HEK293T (cell line): ENCODE measurements at regions not wholly inside any gene's neighbourhood (a gene's known extent, or its start where the extent isn't known, plus 50 kb on each side); places are given as distances from the start of the nearest gene placed in this dataset.

Experiments used
- CTCF ChIA-PET: fragments of 350-600 bp; formaldehyde crosslinking; extraction: SDS; loops from one replicate; lab custom pipeline; 2021; ENCODE audit warnings: antibody characterized with exemption, inconsistent platforms; lab: Yijun Ruan, JAX
- POLR2A ChIA-PET: fragments of 350-600 bp; formaldehyde crosslinking; extraction: SDS; loops from one replicate; lab custom pipeline; 2020; ENCODE audit warnings: antibody characterized with exemption, inconsistent platforms; lab: Yijun Ruan, JAX
- DNase-seq: peaks from one replicate; pipeline ENCODE4 v3.0.0; 2012; ENCODE audit warnings: mixed read lengths; ENCODE audit errors: extremely low spot score
- ARNT ChIP-seq: fragments of 450-650 bp; IDR thresholded peaks from 2 replicates; pipeline ENCODE4 v1.6.1; 2017; ENCODE audit warnings: mild to moderate bottlenecking
- BHLHE40 ChIP-seq: fragments of 450-650 bp; IDR thresholded peaks from 2 replicates; pipeline ENCODE4 v1.6.1; 2016; ENCODE audit warnings: mild to moderate bottlenecking, moderate library complexity, borderline replicate concordance
- CTBP1 ChIP-seq: fragments of 450-650 bp; IDR thresholded peaks from 2 replicates; pipeline ENCODE4 v1.6.1; 2016; ENCODE audit warnings: borderline replicate concordance
- ELF4 ChIP-seq: fragments of 450-650 bp; IDR thresholded peaks from 2 replicates; pipeline ENCODE4 v1.6.1; 2017; ENCODE audit warnings: antibody characterized with exemption
- FOXA1 ChIP-seq: fragments of 450-650 bp; IDR thresholded peaks from 2 replicates; pipeline ENCODE4 v1.6.1; 2016; ENCODE audit warnings: mild to moderate bottlenecking
- FOXK2 ChIP-seq: fragments of 450-650 bp; IDR thresholded peaks from 2 replicates; pipeline ENCODE4 v1.6.1; 2016; ENCODE audit warnings: mild to moderate bottlenecking
- FOXM1 ChIP-seq: fragments of 450-650 bp; IDR thresholded peaks from 2 replicates; pipeline ENCODE4 v1.6.1; 2017; ENCODE audit warnings: mild to moderate bottlenecking, borderline replicate concordance
- HDGF ChIP-seq: fragments of 450-650 bp; IDR thresholded peaks from 2 replicates; pipeline ENCODE4 v1.6.1; 2017; ENCODE audit warnings: antibody characterized with exemption, borderline replicate concordance
- L3MBTL2 ChIP-seq: fragments of 450-650 bp; conservative IDR thresholded peaks from 2 replicates; pipeline ENCODE4 v1.6.1; 2016; ENCODE audit warnings: mild to moderate bottlenecking
- LEF1 ChIP-seq: fragments of 450-650 bp; IDR thresholded peaks from 2 replicates; pipeline ENCODE4 v1.6.1; 2017; ENCODE audit warnings: mild to moderate bottlenecking, borderline replicate concordance
- NFRKB ChIP-seq: fragments of 450-650 bp; IDR thresholded peaks from 2 replicates; pipeline ENCODE4 v1.6.1; 2016; ENCODE audit warnings: mild to moderate bottlenecking, moderate library complexity
- SP1 ChIP-seq: fragments of 450-650 bp; IDR thresholded peaks from 2 replicates; pipeline ENCODE4 v1.6.1; 2017
- SUZ12 ChIP-seq: fragments of 450-650 bp; IDR thresholded peaks from 2 replicates; pipeline ENCODE4 v1.6.1; 2016; ENCODE audit warnings: mild to moderate bottlenecking
- TARDBP ChIP-seq: fragments of 450-650 bp; IDR thresholded peaks from 2 replicates; pipeline ENCODE4 v1.6.1; 2016
- ZNF384 ChIP-seq: fragments of 450-650 bp; IDR thresholded peaks from 2 replicates; pipeline ENCODE4 v1.6.1; 2016
- TF ChIP-seq, protein P1 (sequence below): fragments of 450-650 bp; IDR thresholded peaks from 2 replicates; pipeline ENCODE4 v1.6.1; 2016

DNA sequence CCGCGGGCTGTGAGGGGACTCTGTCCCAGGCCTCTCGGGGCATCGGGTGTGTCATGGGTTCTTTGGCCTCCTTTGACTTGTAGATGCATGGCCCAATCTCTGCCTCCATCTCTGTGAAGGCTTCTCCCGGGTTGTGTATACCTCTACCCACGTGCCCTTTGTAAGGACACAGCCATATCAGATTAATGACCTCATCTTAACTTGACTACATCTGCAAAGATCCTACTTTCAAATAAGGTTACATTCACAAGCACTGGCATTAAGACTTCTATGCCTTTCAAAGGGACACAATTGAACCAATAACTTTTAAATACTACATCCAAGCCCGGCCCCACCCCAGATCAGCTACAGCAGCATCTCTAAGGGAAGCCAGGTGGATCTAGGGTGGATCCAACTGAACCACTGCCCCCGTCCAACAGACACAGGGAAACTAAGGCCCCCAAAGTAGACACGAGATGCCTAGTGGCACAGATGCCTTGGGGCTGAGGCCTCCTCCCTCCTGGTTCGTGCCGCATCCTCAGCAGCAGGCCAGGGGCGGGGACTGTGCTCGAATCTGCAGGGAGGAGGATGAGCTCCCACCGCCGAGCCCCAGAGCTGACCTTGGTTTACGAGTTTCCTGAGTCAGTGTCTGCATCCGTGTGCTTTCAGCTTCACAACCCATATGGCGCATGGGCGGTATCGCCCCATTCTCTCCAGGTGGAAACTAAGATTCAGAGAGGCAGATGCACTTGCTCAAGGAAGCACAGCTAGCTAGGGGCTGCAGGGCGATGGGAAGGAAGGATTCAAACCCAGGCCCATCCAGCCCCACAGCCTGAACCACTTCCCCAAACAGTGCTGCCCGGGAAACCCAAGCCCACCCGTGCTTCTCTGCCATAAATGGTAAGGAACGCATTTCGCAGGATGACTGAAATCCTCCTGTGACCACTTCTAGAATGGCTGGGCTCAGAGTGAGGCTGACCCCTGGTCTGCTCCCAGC, 353.3 kb downstream of the C16orf95 start:
- DNase-seq: no peak
- ChIA-PET POLR2A (no interaction called here), CTCF (no interaction called here)
- no peak for TF ChIP-seq HDGF
- TF ChIP-seq SP1: no peak
- TF ChIP-seq CTBP1: no peak
- no peak for TF ChIP-seq FOXA1

DNA sequence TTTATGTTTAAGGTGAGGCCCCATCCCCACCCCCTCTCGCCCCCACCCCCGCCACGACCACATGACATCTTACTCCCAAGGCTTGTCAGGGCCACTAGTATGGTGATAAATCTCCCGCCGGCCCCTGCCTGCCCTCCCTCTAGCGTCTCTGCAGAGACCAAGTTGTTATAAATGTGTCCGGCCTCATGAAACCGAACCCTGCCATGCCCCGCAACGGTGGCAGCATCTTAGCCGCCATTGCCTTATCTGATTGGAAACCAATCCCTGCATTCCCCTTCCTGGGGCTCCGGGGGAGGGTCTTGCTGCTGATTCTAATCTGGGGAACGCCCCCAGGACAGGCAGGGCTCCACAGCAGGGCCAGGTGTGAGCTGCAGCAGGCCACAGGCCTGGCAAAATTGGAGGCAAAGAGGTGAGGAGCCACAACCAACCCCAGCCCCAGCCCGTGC, 352.4 kb downstream of the C16orf95 start:
- ChIA-PET POLR2A (no interaction called here), CTCF (no interaction called here)
- TF ChIP-seq NFRKB: no peak
- TF ChIP-seq BHLHE40: no peak
- TF ChIP-seq, protein P1, sequence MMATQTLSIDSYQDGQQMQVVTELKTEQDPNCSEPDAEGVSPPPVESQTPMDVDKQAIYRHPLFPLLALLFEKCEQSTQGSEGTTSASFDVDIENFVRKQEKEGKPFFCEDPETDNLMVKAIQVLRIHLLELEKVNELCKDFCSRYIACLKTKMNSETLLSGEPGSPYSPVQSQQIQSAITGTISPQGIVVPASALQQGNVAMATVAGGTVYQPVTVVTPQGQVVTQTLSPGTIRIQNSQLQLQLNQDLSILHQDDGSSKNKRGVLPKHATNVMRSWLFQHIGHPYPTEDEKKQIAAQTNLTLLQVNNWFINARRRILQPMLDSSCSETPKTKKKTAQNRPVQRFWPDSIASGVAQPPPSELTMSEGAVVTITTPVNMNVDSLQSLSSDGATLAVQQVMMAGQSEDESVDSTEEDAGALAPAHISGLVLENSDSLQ: no peak
- TF ChIP-seq ARNT: no peak
- no peak for TF ChIP-seq TARDBP
- TF ChIP-seq FOXA1: no peak
- TF ChIP-seq FOXK2: no peak
- no peak for TF ChIP-seq LEF1
- no peak for TF ChIP-seq ZNF384
- no peak for TF ChIP-seq SP1
- no peak for TF ChIP-seq CTBP1
- no peak for TF ChIP-seq FOXM1
- no peak for DNase-seq

DNA sequence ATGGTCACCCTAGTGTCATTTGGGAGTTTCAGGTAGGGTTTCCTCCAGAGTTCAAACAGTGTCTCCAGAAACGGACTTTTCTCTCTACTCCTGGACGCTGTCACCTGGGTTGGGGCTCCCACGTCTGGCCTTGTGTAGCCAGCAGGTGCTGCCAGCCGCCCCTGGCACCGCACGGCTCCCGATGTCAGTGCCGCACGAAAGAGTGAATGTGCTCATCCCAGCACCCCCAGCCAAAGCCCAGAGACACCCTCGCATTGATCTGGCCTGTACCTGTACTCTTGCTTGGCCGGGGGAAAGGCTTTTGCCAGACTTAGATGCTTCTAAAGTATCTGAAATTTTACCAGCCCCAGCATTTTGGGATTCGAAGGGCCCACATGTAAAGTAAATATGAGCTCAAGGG, 351.9 kb downstream of the C16orf95 start:
- ChIA-PET CTCF (no interaction called here), POLR2A (no interaction called here)

DNA sequence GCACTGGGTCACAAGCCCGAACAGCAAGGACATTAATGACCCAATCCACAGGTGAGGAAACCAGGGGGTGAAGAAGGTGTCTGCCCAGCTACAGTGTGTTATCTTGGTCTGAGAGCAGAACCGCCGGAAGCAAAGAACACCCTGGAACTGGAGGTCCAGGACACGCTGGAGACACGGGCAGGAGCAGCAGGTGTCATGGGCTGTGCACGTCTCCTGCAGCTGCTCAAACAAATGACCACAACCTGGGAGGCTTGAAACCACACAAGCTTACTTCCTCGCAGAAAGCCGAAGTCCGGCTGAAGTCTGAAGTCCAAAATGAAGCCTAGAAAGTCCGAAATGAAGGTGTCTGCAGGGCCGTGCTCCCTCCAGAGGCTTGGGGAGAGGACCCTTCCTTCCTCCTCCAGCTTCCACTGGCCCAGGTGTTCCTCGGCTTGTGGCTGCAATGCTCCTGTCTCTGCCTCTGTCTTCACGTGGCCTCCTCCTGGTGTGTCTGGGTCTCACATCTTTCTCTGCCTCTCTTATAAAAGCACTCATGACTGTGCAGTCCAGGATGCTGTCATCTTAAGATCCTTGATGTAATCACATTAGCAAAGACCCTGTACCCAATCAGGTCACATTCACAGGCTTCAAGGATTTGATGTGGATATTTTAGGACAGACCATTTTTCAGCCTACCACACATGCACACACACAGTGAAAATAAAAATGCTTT, 351.2 kb downstream of the C16orf95 start:
- no peak for DNase-seq
- POLR2A ChIA-PET: no interaction called here
- CTCF ChIA-PET: no interaction called here
- TF ChIP-seq SP1: no peak

More for the DNA sequence above, 351.9 kb downstream of the C16orf95 start:
- DNase-seq: no peak
- TF ChIP-seq L3MBTL2: no peak
- no peak for TF ChIP-seq TARDBP
- TF ChIP-seq LEF1: no peak
- no peak for TF ChIP-seq CTBP1
- no peak for TF ChIP-seq HDGF
- TF ChIP-seq, protein P1: no peak
- no peak for TF ChIP-seq NFRKB
- TF ChIP-seq ARNT: no peak
- TF ChIP-seq ELF4: no peak

DNA sequence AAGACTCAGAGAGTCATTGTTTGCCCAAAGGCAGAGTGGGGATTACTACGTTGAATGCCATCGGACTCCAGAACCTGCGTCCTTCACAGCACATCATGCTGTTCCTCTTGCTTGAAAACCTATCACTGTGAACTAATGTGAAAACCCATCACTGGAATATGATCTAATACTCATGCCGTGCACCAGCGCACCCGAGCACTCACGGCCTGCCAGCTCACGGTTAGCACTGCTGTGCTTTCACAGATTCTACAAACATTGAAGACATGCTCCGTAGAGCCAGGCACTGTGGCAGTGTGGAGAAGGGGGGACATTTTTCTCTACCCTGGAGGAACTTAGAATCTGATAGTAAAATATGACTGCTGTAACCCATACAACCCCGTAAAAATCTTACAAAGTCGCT, 350.4 kb downstream of the C16orf95 start:
- ChIA-PET CTCF (no interaction called here), POLR2A (no interaction called here)
- DNase-seq: no peak
- TF ChIP-seq FOXM1 (no peak), SP1 (no peak), CTBP1 (no peak), ARNT (no peak), L3MBTL2 (no peak), NFRKB (no peak), FOXK2 (no peak), LEF1 (no peak), TARDBP (no peak), ELF4 (no peak), ZNF384 (no peak), BHLHE40 (no peak)

DNA sequence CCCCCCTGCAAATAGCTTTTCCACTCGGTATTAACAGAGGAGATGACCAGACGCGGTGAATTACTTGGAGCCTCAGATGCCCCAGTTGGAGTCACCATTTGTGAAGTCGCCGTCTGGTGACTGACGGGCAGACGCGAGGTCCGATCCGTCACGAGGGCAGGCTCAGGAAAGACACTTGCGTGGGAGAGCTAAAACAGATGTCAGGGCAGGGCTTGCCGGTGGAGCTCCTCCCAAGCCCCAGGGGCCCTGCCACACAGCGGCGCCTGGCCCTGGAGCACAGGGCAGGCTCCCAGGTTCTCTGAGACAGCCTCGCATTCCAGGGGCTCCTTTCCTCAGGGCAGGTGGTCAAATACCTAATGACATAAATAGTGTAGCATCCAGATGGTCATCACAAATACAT, 348.3 kb downstream of the C16orf95 start:
- CTCF ChIA-PET: no interaction called here
- no peak for DNase-seq
- POLR2A ChIA-PET: no interaction called here
- TF ChIP-seq CTBP1: no peak
- TF ChIP-seq TARDBP: no peak
- no peak for TF ChIP-seq ELF4
- TF ChIP-seq SUZ12: no peak
- no peak for TF ChIP-seq BHLHE40
- no peak for TF ChIP-seq LEF1
- no peak for TF ChIP-seq L3MBTL2
- no peak for TF ChIP-seq FOXK2
- no peak for TF ChIP-seq ZNF384
- TF ChIP-seq NFRKB: no peak

DNA sequence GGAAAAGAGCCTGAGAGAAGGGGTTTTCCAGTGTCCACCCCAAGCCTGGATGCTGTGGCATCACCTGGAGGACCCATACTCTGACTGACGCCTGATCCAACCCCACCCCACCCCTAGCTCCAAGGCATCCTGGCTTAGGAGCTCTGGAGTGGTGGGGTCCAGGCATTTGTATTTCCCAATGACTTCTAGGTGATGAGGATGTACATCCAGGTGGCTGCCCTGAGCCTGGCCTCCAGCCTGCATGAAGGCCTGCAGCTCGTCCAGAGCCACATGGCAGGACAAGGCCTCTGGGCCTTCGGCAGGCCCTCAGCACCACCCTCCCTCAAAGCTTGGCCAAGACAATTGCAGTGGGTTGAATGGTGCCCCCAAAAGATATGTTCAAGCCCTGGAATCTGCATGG, 347.5 kb downstream of the C16orf95 start:
- TF ChIP-seq, protein P1: no peak
- no peak for DNase-seq
- ChIA-PET POLR2A (no interaction called here), CTCF (no interaction called here)
